Pulmonary artery endothelial cell (primary cell): ENCODE measurements at regions not wholly inside any gene's neighbourhood (a gene's known extent, or its start where the extent isn't known, plus 50 kb on each side); places are given as distances from the start of the nearest gene placed in this dataset.

Source experiments
- DNase-seq: peaks from one replicate; pipeline ENCODE4 v3.0.0-alpha.2; 2011; ENCODE audit warnings: low read depth, low spot score

DNA sequence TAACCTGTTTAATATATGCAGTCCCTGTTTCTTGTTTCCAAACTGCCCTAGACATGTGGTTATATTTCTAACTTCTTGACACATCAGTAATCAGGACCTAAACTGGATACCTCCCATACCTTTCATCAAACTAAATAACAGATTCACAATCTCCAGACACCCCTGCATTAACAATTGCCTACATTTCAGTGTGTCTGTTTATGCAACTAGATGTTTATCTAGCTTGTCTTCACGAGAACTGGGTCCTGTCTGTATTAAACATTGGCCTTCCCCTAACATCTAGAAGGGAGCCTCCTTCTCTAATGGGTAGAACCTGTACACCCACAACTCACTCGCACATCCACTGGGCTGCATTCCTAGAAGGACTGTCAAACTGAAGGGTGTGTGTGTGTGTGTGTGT lies 683.7 kb upstream of the FZD8 start:
- DNase-seq: no peak

GRCh38 chr10:36324831-36325230 lies 682.7 kb upstream of the FZD8 start:
- DNase-seq: no peak

DNA sequence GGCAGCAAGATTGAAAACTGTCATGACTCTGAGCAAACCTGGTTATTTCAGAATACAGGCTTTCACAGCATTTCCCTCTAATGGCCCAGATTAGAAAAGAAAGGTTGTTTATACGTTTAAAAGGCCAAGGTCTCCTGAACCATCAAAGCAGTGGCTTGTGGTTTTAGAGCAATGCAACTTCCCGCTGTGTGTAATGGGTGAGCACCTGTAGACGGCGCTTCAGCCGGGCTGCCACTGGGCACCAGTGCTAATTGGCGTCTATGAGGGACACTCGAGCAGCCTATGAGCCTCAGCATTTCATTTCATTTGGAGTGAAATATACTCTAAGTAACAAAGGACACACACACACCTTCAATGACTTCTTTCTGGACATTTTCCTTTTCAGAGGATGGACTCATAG lies 671.0 kb upstream of the FZD8 start:
- DNase-seq: no peak

GRCh38 chr10:36303896-36304295 lies 661.8 kb upstream of the FZD8 start:
- DNase-seq: no peak

DNA sequence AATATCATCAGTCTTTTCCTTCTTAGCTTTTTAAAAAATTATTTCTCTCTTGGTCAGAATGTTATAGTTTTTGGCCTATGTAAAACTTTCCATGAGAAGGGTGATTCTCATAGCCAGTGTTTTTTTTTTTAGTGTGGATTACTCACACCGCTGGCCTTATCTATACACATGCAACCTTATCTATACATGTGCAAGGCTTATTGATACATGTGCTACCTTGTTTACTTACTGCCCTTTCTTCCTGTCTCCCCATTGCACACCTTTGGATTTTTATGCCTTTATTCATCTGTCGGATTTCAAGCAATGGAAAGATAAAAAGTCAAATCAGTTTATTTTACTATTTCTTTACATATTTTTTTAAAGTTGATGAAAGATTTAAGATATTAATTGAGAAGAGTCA lies 660.0 kb upstream of the FZD8 start:
- no peak for DNase-seq

GRCh38 chr10:36301539-36301938 lies 659.4 kb upstream of the FZD8 start:
- no peak for DNase-seq

DNA sequence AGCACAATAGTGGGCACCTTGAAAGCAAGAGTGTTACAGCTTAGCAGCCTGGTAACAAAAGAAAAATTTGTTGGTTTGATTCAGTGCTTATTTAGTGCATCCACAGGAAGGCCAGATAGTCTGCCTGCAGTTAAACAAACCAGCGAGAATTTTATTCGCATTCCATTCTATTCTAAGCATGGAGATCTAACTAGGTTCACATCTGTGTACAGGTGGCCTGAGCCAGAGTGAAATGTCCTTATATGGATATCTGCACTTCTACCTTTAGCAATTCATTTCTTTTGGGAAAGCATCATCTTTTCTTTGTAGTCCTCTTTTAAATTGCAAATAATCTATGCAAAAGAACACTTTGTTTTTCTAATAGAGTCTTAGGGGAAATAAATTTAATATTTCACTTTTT lies 659.0 kb upstream of the FZD8 start:
- DNase-seq: no peak

DNA sequence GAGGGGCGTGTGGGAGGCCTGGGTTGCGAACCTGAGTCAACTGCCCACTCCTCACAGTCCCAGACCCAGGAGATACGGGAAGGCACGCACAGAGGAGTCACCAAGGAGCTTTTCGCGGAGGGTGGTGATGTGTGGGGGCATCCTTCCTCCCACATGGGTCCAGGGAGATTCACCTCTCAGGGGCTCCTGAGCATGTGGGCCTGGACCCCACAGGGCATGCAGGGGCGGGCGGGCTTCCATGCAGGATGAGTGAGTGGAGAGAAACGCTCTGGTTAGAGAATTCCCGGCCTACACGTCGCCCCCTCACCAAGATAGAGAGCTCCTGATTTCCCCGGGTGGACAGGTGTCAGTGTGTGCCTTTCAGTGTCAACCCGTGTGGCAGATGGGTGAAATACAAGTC lies 641.7 kb upstream of the FZD8 start:
- no peak for DNase-seq

DNA sequence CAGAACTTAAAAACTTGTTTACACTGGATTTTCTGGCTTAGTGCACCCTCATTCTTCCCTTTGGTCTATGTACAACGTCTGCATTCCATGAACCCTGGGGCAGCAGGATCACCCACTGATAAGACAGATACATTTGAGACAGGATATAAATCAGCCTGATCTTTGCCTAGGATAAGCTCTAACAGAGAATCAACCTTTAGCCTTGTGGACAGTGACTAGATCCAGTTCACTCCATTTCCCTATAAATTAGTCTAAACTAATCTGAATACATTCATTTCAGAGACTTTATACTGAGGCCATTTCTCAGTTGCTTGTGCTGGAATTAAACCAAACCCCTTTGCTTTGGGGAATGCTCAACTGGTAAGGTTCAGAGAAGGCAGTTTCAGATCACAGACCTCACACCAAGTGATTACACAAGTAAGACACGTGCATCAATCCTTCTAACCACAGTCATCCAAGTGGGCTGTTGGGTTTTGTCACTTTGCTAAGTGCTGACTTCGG lies 639.8 kb upstream of the FZD8 start:
- DNase-seq: no peak

- no peak for DNase-seq
These were observed 638.9 kb upstream of the FZD8 start for GRCh38 chr10:36280890-36281499.

- DNase-seq: no peak
These were observed 638.2 kb upstream of the FZD8 start for GRCh38 chr10:36280321-36280741.

DNA sequence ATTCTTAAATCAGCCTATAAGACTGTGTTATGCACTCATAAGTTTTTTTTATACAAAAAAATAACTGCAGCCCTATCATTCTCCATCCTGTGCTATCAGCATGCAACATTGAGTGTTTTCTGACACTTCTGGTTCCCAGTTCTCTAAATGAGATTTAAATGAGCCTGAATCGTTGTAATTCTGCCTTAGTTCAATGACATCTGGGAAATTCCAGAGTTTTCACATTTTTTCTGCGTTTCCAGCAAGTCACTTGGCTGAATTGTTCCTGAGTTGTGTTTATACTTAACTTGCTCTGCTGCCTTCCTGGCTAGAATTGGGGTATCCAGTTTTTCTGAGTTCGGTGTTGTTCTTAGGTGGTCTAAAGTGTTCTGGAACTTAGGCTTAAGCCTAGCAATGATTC lies 636.1 kb upstream of the FZD8 start:
- DNase-seq: no peak

- DNase-seq: no peak
These were observed 635.4 kb upstream of the FZD8 start for GRCh38 chr10:36277459-36277858.

- no peak for DNase-seq
These were observed 629.7 kb upstream of the FZD8 start for GRCh38 chr10:36271627-36272340.

GRCh38 chr10:36269222-36269621 lies 627.1 kb upstream of the FZD8 start:
- DNase-seq: no peak

DNA sequence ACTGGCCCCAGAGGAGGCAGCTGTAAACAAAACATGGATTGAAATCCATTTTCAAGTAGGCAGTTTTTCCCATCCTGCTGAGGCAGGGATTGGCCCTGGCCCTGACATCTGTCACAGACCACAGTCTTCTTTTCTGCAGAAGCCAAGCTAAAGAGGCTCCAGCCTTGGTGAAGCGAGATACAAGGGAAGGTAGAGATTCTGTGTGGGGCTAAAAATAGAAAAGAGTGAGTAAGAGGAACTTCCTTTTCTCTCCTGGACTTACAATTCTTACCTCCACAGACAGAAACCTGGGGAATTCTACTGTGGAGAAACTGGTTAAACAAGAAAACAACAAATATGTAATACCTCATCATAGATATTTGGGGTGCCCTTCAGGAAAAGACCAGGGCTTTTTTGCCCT lies 624.8 kb upstream of the FZD8 start:
- DNase-seq: no peak

- DNase-seq: no peak
These were observed 623.6 kb upstream of the FZD8 start for GRCh38 chr10:36265741-36266140.

DNA sequence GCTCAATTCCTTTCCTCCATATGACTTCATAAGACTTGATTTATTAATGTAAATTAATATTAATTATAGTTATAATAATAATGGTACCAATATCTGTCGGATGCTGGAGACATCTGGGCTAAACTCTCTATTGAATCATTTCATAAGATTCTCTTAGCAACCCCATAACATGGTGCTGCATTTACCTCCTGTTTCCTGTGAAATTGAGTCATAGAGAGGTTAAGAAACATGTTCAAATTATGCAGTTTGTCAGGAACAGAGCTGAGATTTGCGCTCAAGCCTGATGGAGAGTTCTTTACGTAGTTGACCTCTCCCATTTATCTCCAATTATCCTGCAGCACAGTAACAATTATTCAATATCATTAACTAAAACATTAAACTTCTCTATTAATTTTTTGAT lies 621.8 kb upstream of the FZD8 start:
- no peak for DNase-seq

DNA sequence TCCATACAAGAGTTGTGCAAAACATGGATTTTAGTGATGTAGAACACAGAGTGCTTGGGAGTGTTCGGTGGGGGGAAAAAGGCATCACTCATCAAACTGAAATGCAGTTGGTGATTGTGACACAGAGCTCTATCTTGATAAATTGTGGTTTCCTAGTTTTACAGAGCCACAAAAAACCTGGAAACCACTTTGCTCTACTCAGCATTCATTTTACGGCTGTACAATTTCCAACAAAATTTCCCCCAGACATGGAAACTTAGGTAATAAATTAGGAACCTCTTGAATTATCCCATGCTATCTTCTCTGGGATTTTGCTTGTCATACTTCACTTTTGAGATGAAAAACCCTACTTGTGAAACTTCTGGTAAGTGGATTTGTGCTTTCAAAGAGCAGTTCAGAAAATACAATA lies 614.9 kb upstream of the FZD8 start:
- DNase-seq: no peak

DNA sequence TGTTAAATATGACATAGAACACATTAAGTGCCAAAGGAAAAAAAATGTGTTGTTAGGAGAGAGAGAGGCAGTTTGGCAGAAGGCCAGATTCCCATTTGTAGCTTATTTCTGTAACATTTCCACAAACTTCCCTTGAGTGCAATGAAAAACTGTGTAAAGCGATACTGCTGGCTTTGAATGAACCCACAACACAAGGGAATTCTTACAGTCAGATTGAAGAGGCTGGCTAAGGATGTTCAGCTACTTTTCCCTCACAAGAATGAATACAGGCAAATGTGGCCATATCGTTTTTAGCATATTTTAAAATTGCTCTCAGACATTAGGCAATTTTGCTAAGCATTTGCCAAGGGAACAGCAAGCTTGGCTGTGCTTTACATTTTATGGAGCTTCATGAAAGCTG lies 614.1 kb upstream of the FZD8 start:
- DNase-seq: no peak

- peak; percentile 20 for DNase-seq
These were observed 612.1 kb upstream of the FZD8 start for GRCh38 chr10:36254199-36254598.

- DNase-seq: no peak
These were observed 611.6 kb upstream of the FZD8 start for GRCh38 chr10:36253731-36254130.

GRCh38 chr10:36251068-36251467 lies 609.0 kb upstream of the FZD8 start:
- DNase-seq: no peak
